Right lobe of liver (tissue), 6 donors: ENCODE measurements at regions not wholly inside any gene's neighbourhood (a gene's known extent, or its start where the extent isn't known, plus 50 kb on each side); places are given as distances from the start of the nearest gene placed in this dataset.

Experiments used
- ATAC-seq, 4 donors: fragments of 200-7000 bp; cut with Tn5 transposase; one replicate each; pipeline ENCODE4 v1.9.1; 2020; ENCODE audit warnings: mild to moderate bottlenecking in 4 of 4, moderate library complexity in 4 of 4
- DNase-seq, 3 donors: peaks; one replicate each; pipeline ENCODE4 v3.0.0-alpha.2; 2020
- H3K27ac ChIP-seq, 3 donors: fragments of 200-600 bp; one replicate each; pipeline ENCODE4 v1.8.0; 2022
- H3K27me3 ChIP-seq, 2 donors: fragments of 200-600 bp; one replicate each; pipeline ENCODE4 v1.8.0; 2022
- H3K36me3 ChIP-seq, 4 donors: fragments of 200-600 bp; sonication (generic) in 1 of 4; one replicate each; pipeline versions ENCODE4 v1.5.1 to v1.8.0; 2017 to 2022; ENCODE audit warnings: control low read depth in 1 of 4
- H3K4me1 ChIP-seq, 4 donors: fragments of 200-600 bp; sonication (generic) in 1 of 4; one replicate each; pipeline versions ENCODE4 v1.5.1 to v1.8.0; 2017 to 2022; ENCODE audit warnings: control low read depth in 1 of 4
- H3K4me3 ChIP-seq, 3 donors: fragments of 200-600 bp; one replicate each; pipeline ENCODE4 v1.8.0; 2022
- H3K9me3 ChIP-seq, 4 donors: fragments of 200-600 bp; sonication (generic) in 1 of 4; one replicate each; pipeline versions ENCODE4 v1.5.1 to v1.8.0; 2017 to 2022; ENCODE audit warnings: control low read depth in 1 of 4
- CTCF ChIP-seq, 4 donors: fragments of 200-600 bp in 3 of 4; fragments of 450-650 bp in 1 of 4; IDR thresholded peaks; one replicate each; pipeline versions ENCODE4 v1.5.1 to v1.8.0; 2016 to 2022; ENCODE audit warnings: antibody characterized with exemption in 4 of 4, mild to moderate bottlenecking in 2 of 4
- POLR2A ChIP-seq: fragments of 450-650 bp; IDR thresholded peaks from one replicate; pipeline ENCODE4 v1.6.1; 2017; ENCODE audit warnings: antibody characterized with exemption, mild to moderate bottlenecking
- WGBS: methylation state at CpG from one replicate; pipeline ENCODE4 v1.1.6; 2018; ENCODE audit warnings: low coverage, low lambda C conversion rate; ENCODE audit not compliant: insufficient coverage; ENCODE audit errors: missing lambda C conversion rate; 5-methylcytosine and 5-hydroxymethylcytosine counted together
- intact Hi-C, 2 donors: fragments of 100-400 bp; cut with DNase I; formaldehyde crosslinking; loops; one replicate each; pipeline versions ENCODE4 v1.11.2 to v1.14.1; 2022
- donor health status: DM: no; HTN: yes; CAD: no.
- donor health status: DM: no; HTN: no; CAD: no.
- donor health status: DM: no; HTN: no; CAD: no.
- donor health status: DM: no; HTN: yes; CAD: no.
- donor health status: DM: no; HTN: yes; CAD: no.

GRCh38 chr5:125398466-125398865 lies 652.0 kb upstream of the ZNF608 start:
- intact Hi-C loops = no loop called here
- Histone ChIP-seq H3K27ac (no peak overlapping the region), H3K4me3 (no peak overlapping the region), H3K4me1 (no peaks in the 10 kb centered on the region), H3K9me3 (no peaks in the 10 kb centered on the region), H3K36me3 (no peaks in the 10 kb centered on the region), H3K27me3 (no peaks in the 10 kb centered on the region)
- TF ChIP-seq POLR2A (no peak), CTCF (IDR thresholded peaks at IDR 0.05) (no peak)
- DNase-seq (no peak), ATAC-seq (no peak)
- 83% methylated on average over 2 of the region's 2 CpGs for WGBS

- intact Hi-C loops = no loop called here
- H3K4me3 ChIP-seq = no peak overlapping the region
- H3K27ac ChIP-seq = no peak overlapping the region
- DNase-seq = no peak
- ATAC-seq = no peak
- H3K36me3 ChIP-seq = no peaks in the 10 kb centered on the region
- TF ChIP-seq POLR2A (no peak), CTCF (IDR thresholded peaks at IDR 0.05) (no peak)
- H3K4me1 ChIP-seq = no peaks in the 10 kb centered on the region
- H3K27me3 ChIP-seq = no peaks in the 10 kb centered on the region
- WGBS = 81% methylated on average over 3 of the region's 3 CpGs
- no peaks in the 10 kb centered on the region for H3K9me3 ChIP-seq
These were observed 653.4 kb upstream of the ZNF608 start for GRCh38 chr5:125399885-125400284.

- Histone ChIP-seq H3K9me3 (no peaks in the 10 kb centered on the region), H3K4me1 (no peaks in the 10 kb centered on the region), H3K36me3 (no peaks in the 10 kb centered on the region), H3K4me3 (no peak overlapping the region), H3K27ac (no peak overlapping the region), H3K27me3 (no peaks in the 10 kb centered on the region)
- 83% methylated on average over 5 of the region's 5 CpGs for WGBS
- ATAC-seq (no peak), DNase-seq (no peak)
- intact Hi-C loops = no loop called here
- no peak for TF ChIP-seq POLR2A
- TF ChIP-seq CTCF (IDR thresholded peaks at IDR 0.05) = no peak
These were observed 655.5 kb upstream of the ZNF608 start for GRCh38 chr5:125401724-125402622.

- intact Hi-C loops = no loop called here
- Histone ChIP-seq H3K4me1 (no peaks in the 10 kb centered on the region), H3K4me3 (no peak overlapping the region), H3K27ac (no peak overlapping the region), H3K36me3 (no peaks in the 10 kb centered on the region), H3K9me3 (no peaks in the 10 kb centered on the region), H3K27me3 (no peaks in the 10 kb centered on the region)
- peak; percentile 54 to 92 (median 61) for ATAC-seq
- DNase-seq = no peak
- TF ChIP-seq CTCF (IDR thresholded peaks at IDR 0.05) (no peak), POLR2A (no peak)
- 35% methylated on average over 4 of the region's 4 CpGs for WGBS
These were observed 656.3 kb upstream of the ZNF608 start for GRCh38 chr5:125402787-125403186.
